Activated CD8-positive, alpha-beta memory T cell treated with anti-CD3 and anti-CD28 coated beads for 1 hour (primary cell): ENCODE measurements at regions not wholly inside any gene's neighbourhood (a gene's known extent, or its start where the extent isn't known, plus 50 kb on each side); places are given as distances from the start of the nearest gene placed in this dataset.

ENCODE experiments used
- DNase-seq, 2 donors: peaks; one replicate each; pipeline ENCODE4 v3.0.0-alpha.2; 2020; ENCODE audit warnings: low read depth in 1 of 2; ENCODE audit errors: extremely low read depth in 1 of 2

DNA sequence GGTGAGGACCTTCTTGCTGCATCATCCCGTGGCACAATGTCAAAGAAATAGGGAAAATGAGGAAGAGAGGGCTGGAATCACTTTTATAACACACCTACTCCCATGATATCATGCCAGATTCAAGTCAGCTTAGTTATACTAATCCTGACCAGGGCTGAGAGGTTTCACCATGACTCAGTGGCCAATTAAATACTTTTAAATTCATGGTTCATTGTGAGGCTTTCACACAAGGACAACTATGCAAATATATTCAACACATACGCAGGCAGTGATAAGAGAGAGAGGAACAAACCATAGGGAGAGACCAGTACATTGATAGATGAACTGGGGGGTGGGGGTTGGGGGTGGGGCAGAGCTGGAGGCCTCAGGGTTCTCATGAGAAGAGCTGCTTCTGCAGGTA is 313.1 kb downstream of the LRFN2 start:
- no peak for DNase-seq

DNA sequence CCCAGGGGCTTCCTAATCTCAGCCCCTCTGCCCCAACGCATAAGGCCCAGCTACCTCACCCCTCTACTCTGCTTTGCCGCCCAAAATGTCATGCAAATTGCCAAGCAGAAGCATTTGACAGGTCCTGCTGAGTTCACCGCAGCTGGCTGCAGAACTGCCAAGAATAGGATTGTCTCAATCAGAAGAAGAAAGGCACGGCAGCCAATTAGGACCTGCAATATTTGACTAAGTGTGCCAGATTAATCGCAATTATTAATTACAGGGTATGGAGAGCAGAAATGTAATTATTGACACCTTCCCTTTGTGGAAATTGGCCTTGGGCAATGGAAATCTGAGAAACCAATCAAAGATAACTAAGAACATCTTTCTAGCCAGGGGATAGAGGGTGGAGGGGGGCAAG is 318.6 kb downstream of the LRFN2 start:
- DNase-seq: no peak

DNA sequence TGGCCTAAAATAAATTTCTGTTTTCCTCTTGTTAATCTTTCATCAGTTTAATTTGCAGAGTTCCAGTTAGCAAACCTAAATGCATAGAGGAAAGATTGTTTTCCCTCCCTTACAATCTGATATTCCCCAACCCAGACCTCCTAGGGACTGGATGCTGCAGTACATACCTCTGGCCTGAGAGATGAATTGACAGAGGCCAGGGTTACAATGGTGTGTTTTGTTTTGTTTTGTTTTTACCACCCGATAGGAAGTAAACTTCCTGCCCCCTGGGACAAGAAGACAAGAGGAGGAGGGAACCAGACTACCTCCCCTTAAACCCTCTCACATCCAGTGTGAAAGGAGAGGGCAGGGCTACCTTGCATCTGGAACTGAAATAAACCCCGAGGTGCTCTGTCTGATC is 319.0 kb downstream of the LRFN2 start:
- DNase-seq: no peak

DNA sequence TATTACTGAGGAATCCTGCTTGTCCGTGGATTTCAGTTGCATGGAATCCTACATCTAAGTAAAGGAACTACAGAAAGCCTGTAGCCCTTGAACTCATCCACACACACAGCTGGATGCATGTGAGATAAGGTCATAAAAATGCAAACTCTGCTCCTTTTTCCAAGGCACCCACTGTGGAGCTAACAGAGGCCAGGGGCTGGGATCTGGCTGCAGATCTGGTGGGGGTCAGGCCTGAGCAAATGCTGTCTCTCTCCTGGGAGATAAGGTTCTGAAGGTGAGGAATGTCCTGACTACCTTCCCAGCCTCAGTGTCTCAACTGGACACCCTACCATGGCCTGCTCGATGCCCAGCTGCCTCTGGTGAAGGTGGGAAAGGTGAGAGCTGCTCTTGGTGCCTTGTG is 321.5 kb downstream of the LRFN2 start:
- DNase-seq: no peak

DNA sequence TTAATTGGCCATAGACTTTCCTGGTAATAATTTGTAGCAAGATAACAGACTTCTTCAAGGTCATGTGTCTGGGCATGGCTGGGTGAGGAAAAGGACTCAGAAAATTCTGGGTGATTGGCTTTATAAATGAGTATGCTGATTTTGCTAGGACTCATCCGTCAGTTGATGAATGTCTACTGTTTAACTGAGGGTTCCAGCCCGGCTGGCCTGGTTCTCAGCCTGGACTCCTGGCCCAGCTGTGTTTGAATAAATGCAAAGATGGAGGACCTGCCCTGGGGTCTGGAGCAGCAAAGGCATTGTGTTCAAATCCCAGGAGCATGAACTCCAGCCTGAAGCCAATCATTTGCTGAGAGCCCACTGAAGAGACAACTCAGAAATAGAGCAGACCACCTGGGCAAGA is 323.2 kb downstream of the LRFN2 start:
- DNase-seq: no peak

DNA sequence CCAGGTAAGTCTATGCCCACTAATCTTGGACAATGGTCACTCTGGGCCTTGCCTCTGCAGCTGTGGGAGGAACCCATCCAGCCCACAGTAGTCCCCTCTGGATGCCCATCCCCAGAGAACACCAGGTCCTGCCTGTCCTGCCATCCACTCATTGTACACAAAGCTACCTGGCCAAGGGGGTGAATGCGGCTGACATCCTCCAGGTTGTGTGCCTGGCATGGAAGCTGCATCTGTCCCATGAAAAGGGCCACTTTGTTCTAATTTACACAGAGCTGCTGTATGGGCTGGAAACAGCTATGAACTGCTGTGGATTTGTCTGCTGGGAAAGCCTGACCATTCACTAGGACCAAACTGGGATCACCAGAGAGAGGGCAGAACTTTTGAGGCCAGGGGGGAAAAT is 324.8 kb downstream of the LRFN2 start:
- DNase-seq: no peak

DNA sequence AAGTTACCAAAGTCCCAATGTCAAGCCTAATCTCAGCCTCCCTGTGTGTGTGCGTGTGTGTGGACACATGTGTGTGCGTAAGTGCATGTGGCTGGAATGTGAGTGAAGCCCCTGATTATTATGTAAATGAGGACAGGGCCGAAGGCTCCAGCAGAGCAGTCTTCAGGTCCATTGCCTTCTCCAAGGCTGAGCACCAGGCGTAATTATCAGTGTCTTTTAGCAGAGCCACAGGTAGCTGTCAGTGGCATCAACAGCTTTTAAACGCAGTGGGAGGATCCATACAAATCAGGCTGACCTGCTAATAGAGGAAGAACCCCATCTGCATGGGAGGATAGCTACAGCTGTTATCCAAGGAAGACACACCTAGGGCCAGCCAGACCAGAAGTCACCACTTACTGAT is 324.3 kb upstream of the MOCS1 start:
- DNase-seq: no peak

DNA sequence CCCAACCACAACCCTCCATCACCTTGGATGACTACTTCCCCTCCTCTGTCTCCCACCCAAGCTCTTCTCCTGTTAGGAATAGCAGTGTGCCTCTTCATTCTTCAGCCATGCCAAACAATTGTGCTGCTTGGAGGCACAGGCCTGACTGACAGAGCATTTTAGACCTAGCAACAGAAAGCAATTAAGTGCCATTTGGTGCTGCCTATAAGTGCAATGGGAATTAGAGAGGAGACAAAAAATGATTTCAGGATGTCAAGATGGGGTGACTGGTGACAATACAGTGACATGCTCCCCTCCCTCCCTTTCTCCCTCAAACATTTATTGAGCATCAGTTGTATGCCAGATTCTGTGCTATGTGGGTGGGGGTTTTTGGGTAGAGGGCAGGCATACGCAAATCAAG is 322.6 kb upstream of the MOCS1 start:
- DNase-seq: no peak

DNA sequence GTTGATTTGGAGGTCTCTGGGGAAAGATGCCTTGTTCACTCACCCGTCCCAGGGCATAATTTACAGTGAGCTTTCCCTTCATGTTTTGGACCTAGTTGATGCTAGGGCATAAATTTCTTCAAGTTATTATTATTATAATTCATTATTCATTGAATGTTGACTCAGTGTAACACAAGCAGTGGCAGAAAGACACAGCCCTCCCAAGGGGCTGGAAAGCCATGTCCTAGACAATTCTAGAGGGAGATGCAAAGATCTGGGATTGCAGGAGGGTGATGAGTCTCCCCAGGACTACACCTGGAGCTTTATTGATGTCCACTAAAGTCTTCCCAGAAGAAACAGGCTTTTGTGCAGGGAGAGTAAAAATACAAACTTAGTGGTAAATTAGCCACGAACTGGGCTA is 322.0 kb upstream of the MOCS1 start:
- no peak for DNase-seq

DNA sequence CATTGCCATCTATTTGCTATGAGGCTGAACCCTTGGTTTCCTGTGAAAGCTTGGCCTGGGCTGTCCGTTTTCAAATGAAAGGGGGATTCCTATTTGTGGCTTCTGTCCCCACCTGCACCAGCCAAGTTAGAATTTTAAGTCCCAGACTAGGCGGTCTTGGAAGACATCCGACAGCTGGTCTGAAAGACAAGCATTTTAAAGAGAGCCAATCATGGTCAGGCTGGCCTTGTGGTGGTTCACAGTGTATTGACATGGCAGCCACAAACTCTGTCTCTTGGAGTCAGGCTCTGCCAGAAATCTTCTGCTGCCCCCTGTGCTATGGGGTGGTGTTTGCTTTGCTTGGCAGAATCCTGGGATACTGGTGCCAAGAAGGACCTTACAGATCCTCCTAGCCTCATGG is 319.2 kb upstream of the MOCS1 start:
- DNase-seq: no peak

DNA sequence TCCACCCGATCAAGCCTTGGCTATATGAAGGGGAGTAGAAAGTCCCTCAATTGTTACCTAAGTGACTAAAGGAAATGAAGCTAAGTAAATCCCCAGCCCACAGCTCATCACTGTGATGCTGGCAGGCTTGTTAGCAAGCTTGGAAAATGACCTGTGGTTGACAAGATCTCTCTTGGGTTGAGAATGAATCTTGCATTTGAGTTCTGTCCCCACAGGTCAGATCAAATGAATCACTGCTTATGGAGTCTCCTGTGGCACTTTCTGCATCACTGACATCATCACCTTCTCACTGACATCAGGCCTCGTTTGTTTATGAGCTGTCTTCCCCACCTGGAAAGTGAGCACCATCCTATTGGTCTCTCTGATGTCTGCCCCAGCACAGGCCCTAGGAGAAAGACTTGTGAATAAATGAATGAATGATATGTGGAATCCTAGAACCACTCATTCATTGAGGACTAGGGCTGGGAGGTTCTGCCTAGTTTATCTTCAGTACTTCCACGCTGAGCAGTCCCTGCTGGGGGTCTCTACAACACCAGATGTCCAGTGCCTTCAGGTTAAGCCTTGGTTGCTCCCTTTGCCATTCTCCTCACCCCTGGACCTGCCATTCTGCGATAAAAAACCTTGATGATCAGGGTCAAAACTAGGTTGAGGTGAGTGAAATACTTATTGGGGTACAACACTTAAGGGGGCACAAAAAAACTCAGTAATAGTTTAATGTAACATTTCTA is 318.4 kb upstream of the MOCS1 start:
- no peak for DNase-seq

DNA sequence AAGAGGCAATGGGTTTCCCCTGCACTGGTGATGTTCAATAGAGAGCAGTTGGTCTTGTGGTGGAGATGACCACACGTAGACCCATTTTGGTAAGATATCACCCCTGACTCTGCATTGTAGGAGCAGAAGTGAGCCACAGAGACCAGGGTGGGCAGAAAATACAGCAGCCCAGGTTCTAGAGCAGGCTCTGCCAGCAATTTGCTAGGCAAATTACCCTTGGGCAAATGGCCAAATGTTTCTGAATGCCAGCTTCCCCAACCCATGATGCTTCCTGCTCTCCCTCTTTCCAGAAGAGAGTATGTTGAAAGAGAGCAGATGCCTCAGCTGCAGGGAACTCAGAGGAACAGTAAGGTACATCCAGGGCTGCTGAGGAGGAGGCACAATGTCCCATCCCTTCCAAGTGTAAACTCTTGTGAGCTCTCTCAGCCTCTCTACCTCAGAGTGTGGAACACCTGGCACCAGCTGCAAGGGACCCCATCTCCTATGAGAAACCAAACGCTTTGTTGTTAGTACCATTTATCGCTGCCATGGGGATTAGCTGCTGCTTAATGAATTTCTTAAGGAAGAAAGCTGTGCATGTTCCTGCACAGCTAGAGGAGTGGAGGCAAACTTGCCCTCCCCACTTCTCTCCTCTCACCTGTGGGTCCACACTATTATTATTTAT is 317.5 kb upstream of the MOCS1 start:
- DNase-seq: no peak

DNA sequence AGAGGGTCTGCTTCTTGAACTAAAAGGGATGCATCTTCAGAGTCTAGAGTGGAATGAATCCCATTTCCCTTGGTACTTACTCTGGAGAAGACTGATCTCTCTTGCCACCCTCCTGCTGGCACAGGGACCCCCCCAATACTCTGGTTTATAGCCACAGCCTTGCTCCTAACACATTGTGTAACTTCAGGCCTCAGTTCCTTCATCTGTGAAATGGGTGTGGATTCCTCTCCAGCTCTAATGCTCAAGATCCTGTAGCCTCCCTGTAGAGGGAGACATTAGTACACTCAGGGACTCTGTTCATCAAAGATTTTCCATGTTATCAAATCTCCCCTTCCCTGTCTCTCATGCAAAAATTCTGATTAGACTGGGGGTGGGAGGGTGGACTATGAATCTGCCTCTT is 315.7 kb upstream of the MOCS1 start:
- DNase-seq: no peak

DNA sequence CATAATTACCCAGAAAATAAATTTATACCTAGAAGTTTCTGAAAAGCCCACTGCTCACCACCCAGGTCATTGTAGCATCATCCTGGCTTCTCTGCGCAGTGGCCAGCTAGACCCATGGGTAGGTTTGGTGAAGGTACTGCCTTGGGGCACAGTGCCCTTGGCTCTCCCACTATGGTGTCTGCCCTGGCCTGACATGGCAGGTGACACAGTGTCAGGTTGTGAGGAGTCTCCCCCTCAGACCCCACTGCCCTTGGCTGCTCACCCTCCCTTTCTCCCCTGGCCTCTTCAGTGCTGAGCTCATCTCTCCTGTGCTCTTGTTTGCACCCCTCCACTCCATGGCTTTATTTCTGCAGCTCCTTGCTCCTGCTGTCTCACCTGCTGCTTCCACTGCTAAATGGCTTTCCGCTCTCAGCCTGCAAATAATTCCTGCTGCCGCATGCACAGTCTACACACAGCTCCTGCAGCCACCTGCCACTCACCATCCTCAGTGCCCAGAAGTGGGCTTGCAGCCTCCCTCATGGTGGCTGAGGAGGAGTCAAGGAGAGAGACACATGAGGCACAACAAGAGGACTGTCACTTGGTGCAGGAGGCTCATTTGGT is 313.4 kb upstream of the MOCS1 start:
- no peak for DNase-seq

DNA sequence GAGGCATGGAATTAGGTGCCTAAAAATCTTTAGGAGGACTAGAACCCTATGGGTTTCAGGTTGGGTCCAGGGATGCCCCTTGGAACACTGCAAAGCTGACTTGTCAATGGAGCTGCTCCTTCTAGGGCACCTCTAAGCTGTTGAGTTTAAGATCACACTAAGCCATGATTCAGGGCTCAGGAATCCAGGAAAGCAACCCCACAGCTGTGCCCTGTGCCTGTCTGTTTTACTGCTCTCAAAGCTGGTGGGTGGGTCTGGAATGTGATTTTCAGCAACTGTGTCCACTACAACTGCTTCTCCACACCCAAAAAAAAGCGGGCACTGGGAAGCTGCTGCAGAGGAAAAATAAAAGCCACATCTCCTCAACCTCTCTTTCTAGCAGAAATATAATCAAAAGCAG is 310.4 kb upstream of the MOCS1 start:
- no peak for DNase-seq

DNA sequence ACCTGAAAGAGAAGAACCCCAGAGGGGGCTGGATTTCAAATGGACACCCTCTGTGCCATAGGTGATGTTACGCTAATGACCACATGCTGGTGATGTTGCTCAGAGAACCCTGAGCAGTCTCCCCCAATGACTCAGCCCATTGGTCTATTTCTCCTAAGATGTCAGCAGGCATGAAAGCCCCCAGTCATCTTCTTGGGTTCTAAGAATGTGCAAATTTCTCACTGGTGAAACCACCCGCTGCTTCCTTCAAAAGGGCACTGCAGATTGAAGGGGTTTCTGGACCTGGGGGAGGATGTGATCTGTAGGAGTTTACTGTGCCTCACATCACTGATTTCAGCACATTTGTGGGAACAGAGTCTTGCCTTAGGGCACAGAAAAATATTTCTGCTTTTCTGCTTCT is 298.4 kb upstream of the MOCS1 start:
- DNase-seq: no peak

DNA sequence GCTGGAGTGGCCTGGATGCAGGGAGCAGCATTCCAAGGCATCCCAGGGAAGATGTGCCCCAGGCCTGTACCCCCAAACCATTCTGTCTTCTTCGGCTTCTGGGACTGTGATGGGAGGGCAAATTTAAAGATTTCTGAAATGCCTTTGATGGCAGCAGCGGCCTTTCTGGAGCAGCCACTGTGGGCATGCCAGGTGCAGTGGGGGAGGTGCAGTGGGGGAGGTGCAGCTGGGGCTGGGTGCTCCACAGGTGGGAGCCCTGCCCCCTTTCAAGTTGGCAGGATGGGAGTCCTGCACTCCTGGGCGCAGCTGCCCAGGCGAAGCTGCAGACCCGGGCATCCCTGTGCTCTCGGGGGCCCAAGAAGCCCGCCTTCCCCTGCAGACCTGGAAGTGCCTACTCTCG is 293.5 kb upstream of the MOCS1 start:
- DNase-seq: no peak

DNA sequence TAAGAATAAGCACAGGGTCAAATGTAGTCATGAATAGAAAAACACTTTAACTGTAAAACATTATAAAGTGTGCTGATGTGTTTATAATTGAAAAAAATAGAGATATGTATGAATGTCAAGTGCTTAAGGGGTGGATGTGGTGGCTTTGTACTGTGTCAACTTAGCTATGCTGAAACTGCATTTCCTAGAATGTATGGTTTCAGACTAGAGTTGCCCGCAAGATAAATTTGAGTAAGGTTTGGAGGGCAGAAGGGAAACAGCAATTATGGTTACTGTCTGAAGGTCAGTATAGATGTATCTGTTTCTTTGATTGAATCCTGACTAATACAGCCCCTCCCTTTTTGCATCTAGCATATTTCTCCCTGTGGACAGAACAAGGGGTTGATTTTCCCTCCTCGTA is 288.1 kb upstream of the MOCS1 start:
- DNase-seq: no peak

DNA sequence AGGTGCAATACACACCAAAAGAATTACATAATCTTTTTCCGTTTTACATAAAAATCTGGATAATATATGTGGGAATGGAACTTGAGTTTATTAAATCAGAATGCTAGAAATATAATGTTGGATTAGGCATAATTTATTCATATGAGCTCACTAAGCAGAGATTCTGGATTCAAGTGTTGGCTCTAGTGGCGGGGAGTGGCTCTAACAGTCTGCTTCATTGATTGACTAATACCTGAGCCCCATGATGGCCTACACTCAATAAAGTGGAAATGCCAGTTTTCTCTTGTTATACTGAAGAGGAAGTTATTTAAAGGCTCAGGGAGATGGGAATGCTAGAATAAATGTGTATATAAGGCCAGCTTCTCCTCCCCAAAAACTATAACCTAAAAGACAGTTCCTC is 285.5 kb upstream of the MOCS1 start:
- DNase-seq: no peak

DNA sequence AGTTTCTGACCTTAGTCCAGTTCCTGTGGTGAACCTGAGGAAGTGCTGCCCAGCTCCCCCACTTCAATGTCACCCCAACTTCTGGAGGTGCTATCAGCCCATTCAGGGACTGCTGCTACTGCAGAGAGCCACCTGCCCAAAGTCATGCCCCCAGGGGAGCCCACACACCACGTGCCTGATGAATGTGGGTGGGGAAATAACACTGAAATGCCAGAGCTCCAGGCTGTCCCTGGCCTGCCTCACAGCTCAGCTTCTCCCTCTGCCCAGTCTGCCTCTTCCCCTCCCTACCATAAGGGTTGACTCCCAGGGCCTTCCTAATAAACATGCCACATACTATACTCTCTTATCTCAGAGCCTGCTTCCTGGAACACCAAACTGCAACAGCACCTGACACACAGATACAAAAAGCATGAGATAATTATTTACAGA is 276.4 kb upstream of the MOCS1 start:
- no peak for DNase-seq

DNA sequence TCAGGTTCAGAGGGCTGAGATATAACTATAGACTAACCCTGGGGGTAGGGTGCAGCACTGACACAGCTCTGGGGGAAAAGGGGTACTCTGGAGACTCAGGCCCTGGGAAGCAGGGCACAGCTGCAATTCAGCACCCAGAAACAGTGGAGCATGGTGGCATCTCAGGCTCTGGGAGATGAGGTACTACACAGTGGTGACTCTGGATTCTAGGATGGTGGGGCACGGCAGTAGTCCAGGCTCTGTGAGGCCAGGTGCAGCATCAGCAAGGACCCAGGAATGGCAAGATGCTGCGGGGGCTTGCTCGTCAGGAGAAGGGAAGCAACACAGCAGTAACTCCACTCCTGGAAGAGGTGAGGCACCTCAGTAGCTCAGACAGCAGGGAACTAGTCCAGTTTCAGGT is 271.5 kb upstream of the MOCS1 start:
- DNase-seq: no peak

DNA sequence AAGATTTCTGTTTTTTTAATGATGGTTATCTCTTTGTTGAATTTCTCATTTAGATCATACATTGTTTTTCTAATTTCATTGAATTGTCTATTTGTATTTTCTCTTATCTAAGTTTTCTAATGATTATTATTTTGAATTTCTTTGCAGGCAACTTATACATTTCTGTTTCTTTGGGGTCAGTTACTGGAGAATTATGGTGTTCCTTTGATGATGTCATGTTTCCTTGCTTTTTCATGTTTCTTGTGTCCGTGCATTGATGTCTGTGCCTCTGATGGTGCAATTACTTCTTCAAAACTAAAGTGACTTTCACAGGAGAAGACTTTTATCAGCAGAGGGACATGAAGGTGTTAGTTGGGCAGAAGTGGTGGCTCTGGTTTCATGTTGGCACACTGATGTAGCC is 270.7 kb upstream of the MOCS1 start:
- no peak for DNase-seq

DNA sequence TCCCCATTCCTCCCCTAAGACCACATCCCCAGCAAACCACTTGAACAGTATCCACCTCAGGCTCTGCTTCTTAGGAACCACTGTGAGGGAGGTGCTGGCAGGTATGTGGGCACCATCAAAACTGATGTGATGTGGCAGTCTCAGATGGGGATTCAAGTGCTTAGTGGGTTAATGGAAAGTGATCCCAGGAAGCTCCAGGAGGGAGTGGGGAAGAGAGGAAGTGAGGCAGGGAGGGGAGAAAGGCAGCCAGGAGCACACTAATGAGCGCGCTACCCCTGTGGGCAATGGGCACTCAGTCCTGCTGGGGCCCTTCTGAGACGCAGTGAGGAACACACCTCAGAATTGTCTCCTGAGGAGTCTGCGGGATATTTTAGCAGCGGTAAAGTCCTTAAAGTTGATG is 263.1 kb upstream of the MOCS1 start:
- DNase-seq: no peak
